SK-N-MC (cell line): ENCODE measurements at regions not wholly inside any gene's neighbourhood (a gene's known extent, or its start where the extent isn't known, plus 50 kb on each side); places are given as distances from the start of the nearest gene placed in this dataset.

Experiments
- EZH2 ChIP-seq: fragments of 200-600 bp; sonication (generic); IDR thresholded peaks from one replicate; pipeline ENCODE4 v1.6.1; 2017; ENCODE audit warnings: antibody characterized with exemption
- POLR2AphosphoS5 ChIP-seq: IDR thresholded peaks from 2 replicates; pipeline ENCODE4 v1.6.1; 2012; ENCODE audit warnings: mild to moderate bottlenecking, low read depth, low read length, borderline replicate concordance

GRCh38 chr10:130662775-130663174 is 526.6 kb downstream of the GLRX3 start:
- TF ChIP-seq EZH2 = no peak
- TF ChIP-seq POLR2AphosphoS5 = no peak
